T-helper 9 cell (primary cell): ENCODE measurements at regions not wholly inside any gene's neighbourhood (a gene's known extent, or its start where the extent isn't known, plus 50 kb on each side); places are given as distances from the start of the nearest gene placed in this dataset.

Experiments
- DNase-seq: peaks from one replicate; pipeline ENCODE4 v3.0.0-alpha.2; 2020

DNA sequence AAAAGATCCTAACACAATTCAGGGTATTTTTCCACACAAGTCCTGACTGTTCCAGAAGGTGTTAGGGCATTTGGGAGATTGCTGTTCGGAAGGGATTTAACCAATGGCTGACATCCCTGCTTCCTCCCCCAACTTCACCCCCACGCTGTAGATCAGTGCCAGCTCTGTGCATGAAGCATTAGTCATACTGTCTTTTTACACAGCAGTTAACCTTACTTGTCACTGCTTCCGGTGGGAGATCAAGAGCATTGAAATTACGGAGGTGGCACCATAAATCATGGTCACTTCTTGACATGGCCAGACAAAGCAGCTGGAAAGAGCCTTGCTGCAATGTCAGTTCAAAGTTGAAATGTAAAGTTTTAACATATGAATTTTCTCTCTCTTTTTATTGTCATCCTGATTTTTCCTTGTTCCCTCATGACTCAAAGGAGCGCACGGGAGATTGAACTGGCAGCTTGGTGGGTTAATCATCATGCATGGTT is 70.2 kb downstream of the HRH4 start:
- DNase-seq: no peak

DNA sequence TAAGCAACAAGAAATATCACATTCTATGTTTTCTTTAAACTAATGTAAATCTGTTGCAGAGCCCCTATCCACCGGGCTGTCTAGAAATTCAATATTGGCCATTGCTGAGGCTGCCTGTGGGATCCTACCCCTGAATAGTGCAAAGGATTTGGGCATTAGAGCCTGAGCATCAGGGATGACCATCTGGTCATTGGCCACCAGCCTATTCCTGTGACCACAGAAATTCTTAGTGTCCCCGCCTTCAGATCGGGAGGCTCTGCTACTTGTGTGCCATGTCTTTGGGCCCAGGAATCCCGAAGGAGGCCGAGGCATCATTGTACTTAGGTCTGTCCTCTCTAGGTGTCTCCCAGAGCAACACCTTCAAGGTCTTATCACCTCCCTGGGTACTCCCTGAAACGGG is 73.8 kb downstream of the HRH4 start:
- DNase-seq: no peak

DNA sequence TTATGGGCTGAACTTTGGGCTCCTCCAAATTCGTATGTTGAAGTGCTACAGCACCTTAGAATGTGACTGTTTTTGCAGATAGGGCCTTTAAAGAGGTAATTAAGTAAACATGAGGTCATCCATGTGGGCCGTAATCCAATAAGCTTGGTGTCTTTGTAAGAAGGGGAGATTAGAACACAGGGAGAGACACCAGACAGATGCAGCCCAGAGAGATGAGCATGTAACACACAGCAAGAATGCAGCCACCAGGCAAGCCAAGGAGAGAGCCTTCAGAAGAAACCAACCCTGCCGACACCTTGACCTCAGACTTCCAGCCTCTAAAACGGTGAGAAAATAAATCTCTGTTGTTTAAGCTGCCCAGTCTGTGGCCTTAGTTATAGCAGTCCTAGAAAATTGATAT is 74.3 kb downstream of the HRH4 start:
- no peak for DNase-seq

DNA sequence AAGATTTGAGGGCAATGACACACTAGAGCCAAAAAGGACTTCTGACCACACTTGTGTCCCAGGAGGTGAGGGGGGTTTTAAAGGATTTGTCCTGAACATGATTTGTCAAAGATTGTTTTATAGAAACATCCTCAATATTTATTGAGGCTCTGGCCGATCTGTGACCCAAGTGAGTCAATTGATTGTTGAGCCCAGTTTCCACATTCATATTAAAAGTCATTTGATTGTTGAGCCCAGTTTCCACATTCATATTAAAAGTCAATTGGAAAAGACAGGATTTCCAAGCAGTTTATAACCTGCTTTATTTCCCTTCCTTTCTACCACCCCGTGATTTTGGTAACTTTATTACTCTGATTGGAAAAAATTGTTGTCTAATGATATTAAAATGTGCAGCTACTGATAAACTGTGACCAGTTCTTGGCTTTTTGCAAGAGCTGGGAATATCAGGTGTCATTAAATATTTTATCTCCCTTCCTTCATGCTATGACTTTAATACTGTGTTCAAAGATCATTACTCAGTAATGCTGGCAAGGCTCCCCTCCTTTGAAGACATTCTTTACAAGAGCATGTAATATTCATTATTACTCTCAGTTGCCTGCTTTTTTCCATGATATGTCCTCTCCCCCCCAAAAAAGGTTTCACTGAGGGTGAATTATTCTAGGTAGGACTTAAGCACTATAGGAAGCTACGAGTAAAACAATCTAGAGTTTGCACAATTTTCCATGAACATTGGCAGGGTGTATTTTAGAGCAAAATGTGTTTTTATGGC is 75.3 kb downstream of the HRH4 start:
- no peak for DNase-seq

DNA sequence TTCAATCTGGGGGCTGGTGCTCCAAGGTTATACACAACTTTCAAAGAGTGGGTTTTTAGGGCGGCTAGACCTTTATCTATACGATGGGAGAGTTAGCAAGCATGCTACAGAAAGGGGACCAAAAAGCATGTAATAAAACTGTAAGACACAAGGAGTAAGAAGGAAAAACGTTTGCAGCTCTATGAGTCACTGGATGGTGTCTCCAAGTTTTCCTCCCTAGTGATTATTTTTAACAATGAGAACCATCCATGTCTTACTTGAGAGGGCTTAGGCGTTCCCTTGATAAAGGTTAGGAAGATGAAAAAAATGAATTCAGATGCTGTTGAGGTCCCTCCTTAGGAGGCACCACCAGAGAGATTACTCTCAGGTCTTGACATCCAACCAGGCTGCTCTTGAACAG is 75.9 kb downstream of the HRH4 start:
- DNase-seq: no peak

DNA sequence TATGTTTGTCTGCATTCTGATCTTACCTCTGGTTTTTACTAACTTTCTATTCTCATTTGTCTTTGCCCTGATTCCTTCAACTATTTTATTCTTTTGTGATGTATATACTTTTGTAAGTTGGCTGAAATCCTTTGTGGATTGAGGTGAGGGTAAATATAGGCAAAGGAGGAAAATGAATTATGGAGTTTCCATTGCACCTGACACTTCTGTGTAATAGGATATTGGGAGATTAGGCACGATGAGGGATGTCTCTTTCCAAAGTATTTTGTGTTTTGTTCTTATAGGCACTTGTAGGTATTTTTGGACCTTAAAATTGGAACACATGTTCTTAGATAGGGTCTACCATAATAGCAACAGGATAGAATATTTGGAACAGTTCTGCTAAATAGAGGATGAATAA is 76.4 kb downstream of the HRH4 start:
- no peak for DNase-seq

DNA sequence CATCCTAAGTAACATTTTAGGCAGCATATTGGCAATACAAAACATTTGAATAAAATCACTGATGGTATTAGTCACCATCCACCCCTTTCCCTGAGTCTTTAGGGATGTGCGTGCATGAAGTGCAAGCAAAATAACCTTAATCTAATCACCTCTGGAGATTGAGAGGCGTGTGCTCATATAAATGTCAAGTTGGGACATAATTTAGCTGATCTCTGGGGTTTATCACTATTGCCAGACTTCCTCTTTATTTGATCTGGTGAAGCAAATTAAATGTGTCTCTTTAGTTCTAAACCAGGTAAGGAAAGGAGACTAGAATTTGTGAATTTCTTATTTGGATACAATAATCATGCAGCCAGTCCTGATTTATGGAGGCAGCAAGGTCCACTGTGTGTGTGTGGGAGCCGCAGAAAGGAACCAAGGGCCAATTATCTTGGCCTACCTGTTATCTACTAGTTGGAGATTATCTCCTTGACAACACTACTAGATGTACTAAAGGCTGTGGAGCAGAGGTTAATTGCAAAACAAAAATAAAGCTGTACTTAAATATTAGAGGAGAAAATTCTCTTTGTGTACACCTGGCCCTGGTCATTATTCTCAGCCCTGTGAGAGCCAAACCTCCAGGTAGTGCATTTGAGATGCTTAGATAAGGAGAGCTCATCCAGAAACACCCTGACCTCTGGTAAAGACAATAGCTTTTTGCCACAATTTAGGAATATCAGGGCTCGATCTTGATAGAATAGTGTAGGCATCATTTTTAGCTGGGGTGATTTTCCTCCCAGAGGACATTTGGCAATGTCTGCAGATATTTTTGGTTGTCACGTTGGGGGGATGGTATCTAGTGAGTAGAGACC is 78.2 kb downstream of the HRH4 start:
- DNase-seq: no peak

DNA sequence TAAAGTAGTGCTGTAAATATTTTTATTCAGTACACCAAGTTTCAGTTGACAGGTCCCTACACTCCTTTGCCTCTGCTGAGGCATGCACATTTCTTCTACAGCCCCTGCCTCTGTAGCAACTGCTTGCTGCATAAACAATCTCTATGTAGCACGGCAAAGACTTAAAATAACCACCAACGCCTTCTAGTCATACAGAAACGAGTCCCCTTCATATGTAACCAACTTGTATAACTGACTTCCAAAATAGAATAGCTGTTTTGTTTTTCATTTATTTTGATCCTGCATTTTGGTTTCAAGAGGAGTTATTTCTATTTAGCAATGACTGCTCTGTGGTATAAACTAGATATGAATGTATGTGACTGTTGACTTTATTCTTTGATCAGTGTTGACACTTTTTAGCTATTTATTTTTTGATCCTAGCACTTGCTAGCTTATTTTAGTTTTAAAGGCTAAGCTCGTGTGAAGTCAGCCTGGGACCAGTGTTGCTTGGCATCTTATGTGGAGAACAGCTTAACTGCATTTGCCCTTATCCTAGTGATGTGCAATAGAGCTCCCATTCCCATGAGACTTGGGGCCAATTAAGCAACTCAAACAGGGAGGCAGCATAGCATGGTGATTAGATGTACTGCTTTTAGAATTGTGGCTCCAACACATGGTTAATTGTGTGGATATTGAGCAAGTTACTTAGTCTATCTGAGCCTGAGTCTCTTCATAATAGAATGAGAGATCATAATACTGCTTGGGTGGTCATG is 79.6 kb downstream of the HRH4 start:
- DNase-seq: no peak

DNA sequence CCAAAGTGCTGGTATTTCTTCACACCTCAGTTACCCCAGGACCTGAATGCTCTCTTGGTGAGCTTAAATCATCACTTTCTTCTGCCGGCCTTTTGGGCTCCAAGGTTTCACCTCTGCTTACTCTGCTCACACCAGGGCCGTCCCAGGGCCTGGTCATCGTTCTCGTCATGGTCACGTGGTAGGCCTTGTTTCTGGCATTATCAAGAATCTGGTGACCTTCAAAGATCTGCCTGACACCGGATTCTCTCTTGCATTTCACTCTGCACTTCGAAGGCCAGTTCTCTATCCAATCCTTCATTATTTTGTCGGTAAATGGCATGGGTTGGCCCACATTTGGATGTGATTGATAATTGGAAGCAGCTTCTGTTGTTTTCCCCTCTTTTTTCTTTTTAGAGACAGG is 80.5 kb downstream of the HRH4 start:
- DNase-seq: no peak

DNA sequence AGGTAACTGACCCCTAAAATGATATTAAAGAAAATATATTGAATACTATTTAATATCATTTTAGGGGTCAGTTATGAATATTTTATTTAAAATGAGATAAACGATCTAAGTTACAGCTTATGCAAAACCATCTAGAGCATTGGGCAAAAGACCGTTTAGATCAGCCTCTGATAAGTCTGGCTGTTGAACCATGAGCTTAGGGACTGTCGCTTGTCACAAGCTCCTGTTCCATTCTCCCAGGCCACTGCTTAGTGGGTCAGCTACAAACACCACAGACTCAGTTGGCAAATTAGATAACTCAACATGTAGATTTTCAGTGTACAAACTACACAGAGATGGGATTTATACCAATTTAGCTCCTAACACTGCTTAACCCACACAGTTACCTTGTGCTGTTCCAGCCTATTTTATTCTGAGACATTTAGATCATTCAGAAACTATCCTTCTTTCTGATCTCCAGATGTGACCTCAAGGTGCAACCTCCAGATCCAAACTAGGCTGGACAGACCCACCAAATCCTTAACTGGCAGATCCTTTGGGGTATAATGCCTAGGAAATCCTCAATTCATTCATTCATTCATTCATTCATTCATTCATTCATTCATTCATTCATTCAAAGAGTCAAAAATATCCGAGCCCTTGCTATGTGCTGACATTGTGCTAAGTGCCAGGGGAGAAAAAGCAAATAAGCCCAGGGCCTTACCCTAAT is 82.8 kb downstream of the HRH4 start:
- DNase-seq: no peak

DNA sequence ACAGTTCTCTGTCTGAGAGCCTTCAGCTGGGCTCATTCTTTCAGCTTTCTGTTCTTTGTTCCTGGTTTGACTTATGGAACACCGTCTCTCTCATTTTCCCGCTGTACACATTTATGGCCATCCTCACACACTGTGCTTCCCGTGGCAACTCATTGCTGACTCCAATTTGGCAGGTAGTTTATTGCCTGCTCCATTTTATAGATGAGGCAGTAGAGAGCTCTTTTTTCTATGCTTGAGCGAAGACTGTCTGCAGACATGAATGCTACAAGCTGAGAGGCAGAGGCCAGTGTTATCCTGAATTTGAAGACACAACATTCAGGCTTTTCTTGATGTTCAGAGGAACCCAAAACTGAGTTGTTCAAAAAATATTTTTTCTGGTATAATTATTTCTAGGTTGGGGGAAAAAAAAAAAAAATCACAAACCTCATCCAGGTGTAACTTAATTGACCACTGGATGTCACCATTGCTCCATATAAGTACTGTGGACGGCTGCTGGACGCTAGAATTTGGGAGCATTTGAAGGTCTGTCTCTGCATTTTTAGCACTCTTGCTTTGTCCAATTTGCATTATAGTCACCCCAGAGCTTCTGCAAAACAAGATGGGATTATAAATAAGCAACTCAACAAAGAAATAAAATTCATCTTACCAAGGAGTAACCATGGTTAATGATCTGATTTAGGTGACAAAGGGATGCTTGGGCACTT is 83.5 kb downstream of the HRH4 start:
- no peak for DNase-seq

DNA sequence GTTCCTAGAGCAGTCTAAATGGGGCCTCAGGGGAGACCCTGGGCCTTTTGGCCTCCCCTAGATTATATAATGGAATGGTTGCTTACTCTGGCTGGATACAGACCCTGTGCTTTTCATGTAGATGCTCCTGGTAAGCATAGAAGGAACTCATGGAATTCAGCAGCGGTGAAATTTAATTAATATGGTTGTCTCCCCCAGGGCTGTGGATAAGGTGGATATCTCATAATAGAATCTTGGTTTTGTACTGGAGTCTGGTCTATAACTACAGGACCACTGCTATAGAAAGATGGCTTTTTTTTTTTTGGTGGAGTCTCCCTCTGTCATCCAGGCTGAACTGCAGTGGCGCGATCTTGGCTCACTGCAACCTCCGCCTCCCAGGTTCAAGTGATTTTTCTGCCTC is 84.5 kb downstream of the HRH4 start:
- no peak for DNase-seq

DNA sequence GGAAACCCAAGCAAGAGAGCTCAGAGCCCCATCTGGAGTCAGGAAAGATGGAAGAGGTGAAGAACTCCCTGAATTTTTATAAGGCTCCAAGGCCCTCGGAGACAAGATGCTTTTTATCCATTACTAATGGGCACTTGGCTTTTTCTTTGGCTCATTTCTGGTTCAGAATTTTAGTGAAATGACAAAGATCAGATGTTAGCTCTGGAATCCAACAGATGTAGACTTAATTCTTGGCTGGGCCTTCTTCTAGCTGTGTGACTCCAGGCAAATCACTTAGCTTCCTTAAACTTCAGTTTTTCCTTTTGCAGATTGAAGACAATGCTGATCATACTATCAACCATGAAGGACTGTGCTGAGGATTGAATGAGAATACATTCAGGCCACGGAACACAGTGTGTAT is 85.2 kb downstream of the HRH4 start:
- DNase-seq: no peak

DNA sequence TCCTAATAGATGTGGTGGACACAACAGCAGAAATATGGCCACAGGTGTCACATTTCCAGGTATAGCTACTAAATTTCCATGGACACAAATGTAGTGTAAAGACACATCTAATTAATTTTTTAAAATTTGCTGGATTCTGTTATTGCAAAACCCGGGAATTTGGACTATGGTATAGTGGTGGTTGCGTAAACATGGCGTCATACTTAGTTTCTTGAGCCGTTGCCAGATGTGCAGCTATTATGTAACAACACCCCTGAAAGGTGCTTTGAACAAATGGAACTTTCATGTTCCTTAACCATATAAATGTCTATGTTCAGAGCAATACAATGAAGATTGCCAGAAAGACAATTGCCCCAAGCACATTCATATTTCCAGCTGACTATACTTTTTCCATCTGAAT is 85.9 kb downstream of the HRH4 start:
- DNase-seq: no peak

DNA sequence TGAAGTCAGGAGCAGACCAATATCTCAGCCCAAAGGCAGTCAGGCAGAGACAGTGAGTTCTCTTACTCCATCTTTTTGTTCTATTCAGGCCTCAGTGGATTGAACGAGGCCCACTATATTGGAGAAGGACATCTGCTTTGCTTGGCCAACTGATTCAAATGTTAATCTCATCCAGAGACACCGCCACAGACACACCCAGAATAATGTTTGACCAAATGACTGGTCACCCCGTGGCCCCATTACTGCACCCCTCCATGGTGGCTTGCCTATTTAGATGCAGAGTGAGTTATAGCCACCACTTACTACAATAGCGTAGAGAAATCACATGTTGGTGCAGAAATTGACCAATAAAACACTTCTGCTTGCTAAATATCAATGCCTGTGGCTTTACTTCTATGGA is 88.1 kb downstream of the HRH4 start:
- no peak for DNase-seq

DNA sequence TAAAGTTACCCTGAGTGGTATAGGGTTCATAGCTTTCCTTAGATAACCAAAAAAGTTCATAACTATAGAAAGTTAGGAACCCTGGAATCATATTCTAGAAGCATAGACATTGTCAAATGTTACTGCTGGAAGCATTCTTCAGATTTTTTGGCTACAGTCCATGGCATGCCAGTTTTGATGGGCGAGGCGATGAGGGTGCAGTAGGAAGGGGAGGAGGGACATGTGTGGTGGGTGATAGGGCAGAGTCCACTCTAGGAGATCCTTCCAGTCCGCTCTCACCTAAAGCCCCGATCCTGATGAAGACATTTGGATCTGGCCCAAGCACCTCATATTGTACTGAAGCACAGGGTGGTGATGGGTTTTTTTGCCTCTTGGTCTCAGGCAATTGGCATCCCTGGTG is 91.8 kb downstream of the HRH4 start:
- no peak for DNase-seq

DNA sequence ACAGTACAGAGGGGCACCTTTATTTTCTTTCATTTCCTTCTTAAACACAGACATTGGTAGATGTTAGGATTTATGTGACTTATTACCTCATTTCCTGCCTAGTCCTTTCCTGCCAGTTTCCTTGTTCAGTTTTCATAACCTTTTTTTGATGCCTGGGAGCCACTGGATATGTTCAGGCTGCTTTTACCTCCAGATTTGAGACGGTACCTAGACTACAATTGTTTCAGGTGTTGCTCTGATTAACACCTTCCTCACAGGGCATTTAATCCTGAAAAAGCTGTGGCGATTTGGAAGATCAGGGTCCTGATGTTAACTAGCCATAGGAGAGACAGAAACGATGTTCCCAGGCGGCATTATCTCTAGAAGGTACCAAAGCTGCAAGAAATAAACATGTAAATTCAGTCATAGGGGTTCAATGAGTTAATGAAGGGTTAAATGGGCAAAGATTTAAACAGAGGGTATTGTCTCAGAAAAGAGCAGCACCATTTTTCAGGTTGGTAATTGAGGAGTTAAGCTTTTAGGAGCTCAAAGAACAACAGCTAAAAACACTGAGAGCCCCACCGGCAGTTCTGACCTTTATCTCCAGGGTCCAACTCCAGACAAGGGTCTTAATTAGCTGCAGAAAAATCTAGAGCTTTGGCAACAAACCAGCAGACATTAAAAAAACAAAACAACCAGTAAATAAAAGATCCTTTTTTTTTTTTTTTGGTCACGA is 93.3 kb downstream of the HRH4 start:
- no peak for DNase-seq

DNA sequence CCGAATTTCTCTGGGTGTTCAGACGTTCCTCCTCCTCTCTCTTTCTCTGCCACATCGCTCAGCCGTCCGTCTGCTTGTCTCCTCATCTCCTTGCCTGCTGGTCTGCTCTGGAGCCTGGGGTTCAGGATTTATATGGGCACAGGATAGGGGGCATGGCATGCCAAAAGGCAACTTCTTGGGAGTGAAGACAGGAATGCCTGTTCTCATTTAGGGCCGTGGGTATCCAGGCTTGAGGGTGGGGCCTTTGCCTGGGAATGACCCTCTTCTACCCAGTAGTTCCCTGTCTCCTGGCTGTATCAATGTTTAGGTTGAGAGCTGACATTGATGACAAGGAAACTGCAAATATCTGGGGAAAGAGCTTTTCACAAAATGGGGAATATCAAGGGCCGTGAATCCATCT is 98.0 kb downstream of the HRH4 start:
- DNase-seq: no peak

DNA sequence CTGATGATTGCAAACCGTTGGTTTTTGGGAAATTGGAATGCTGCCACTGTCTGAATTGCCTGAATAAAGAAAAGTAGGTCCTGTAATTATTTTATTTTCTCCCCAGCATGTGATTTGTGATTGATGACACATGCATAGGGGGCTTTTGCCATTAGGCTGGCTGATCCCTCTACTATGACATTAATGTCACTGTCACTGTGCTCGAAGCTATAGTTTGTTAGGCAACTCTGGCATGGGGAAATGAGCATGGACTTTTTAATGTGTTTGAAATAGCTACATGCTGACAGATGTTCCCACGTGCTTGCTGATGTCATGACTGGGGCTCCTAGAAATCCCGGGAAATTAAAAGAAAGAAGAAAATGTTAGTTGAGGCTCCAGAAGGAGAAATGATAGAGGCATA is 99.1 kb downstream of the HRH4 start:
- no peak for DNase-seq

DNA sequence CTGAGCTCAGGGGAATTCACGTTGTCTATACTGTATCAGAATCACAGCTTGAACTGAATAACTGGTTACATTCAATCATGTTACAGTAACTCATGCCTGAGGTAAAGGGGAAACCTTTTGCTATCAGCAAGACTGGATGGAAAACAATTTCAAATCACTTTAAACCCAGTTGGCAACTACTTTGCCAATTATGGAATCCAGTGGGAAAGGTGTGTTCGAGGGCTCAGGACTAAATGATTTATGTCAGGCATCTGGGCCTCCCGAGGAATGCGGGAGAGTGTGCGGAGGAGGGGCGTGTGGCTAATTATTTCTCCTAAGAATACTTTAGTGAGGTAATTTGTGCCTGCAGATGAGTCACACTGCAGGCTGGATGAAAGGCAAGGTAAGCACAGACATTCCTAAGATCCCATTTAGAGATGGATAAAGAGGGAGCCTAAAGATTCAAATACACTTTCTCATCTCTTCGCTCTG is 100.1 kb downstream of the HRH4 start:
- DNase-seq: no peak

DNA sequence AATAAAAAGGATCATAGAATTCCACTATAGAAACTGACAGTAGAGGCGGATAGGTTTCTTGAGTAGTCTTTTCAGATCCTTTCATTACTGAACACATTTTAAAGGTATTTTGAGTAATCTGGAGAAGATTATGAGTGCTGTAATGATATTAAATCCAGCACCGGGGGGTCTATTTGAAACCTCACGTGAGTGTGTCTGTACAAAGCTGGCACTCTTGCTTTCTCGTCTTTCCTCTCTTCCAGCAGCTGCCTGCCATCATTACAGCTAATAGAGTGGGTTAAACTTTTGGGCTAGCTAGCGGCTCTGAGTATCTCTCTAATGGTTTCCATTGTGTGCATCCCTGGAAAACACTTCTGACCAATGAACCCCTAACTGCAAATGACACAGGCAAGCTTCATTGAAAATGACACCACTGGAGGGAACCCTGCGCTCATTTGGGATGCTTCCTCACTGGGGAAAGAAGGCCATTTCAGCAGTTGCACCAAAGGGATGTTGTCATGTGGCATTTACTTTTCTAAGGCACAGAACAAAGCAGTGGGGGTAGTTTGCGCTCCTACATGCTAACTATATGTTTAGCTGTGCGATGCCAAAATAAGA is 101.0 kb downstream of the HRH4 start:
- no peak for DNase-seq
